Mesendoderm (in vitro differentiated cells): ENCODE measurements at regions not wholly inside any gene's neighbourhood (a gene's known extent, or its start where the extent isn't known, plus 50 kb on each side); places are given as distances from the start of the nearest gene placed in this dataset.

Source experiments
- DNase-seq: peaks from one replicate; pipeline ENCODE4 v3.0.0; 2013
- H2AK5ac ChIP-seq: 2 replicates; pipeline ENCODE4 v1.6.1; 2013; ENCODE audit warnings: low read length, inconsistent platforms
- H2BK120ac ChIP-seq: 2 replicates; pipeline ENCODE4 v1.6.1; 2013; ENCODE audit warnings: low read depth, mild to moderate bottlenecking, low read length, moderate library complexity, mixed read lengths
- H2BK15ac ChIP-seq: replicated peaks from 2 replicates; pipeline ENCODE4 v1.6.1; 2013; ENCODE audit warnings: low read depth, mild to moderate bottlenecking, moderate library complexity
- H2BK5ac ChIP-seq: 2 replicates; pipeline ENCODE4 v1.6.1; 2013; ENCODE audit warnings: low read length, inconsistent platforms
- H3K18ac ChIP-seq: 2 replicates; pipeline ENCODE4 v1.6.1; 2013; ENCODE audit warnings: mild to moderate bottlenecking, low read length, mixed read lengths
- H3K23ac ChIP-seq: one replicate; pipeline ENCODE4 v1.6.1; 2013; ENCODE audit warnings: low read length
- H3K27ac ChIP-seq: 2 replicates; pipeline ENCODE4 v1.5.1; 2013; ENCODE audit warnings: low read depth, mild to moderate bottlenecking, inconsistent platforms, low read length, moderate library complexity
- H3K27me3 ChIP-seq: 2 replicates; pipeline ENCODE4 v1.6.1; 2013; ENCODE audit warnings: low read length, control low read depth, mild to moderate bottlenecking, inconsistent platforms; ENCODE audit not compliant: insufficient read depth, poor library complexity
- H3K36me3 ChIP-seq: 2 replicates; pipeline ENCODE4 v1.6.1; 2013; ENCODE audit warnings: low read length, inconsistent platforms; ENCODE audit not compliant: control insufficient read depth, insufficient read depth
- H3K4ac ChIP-seq: one replicate; pipeline ENCODE4 v1.6.1; 2013; ENCODE audit warnings: low read depth, mild to moderate bottlenecking, low read length, moderate library complexity
- H3K4me1 ChIP-seq: 2 replicates; pipeline ENCODE4 v1.6.1; 2013; ENCODE audit warnings: low read depth, low read length, inconsistent platforms; ENCODE audit not compliant: control insufficient read depth
- H3K4me2 ChIP-seq: 2 replicates; pipeline ENCODE4 v1.6.1; 2013; ENCODE audit warnings: low read length
- H3K4me3 ChIP-seq: 2 replicates; pipeline ENCODE4 v1.5.1; 2013; ENCODE audit warnings: mild to moderate bottlenecking, low read length
- H3K56ac ChIP-seq: one replicate; pipeline ENCODE4 v1.6.1; 2013; ENCODE audit warnings: low read length
- H3K79me1 ChIP-seq: 2 replicates; pipeline ENCODE4 v1.6.1; 2013; ENCODE audit warnings: low read length, inconsistent platforms
- H3K79me2 ChIP-seq: 2 replicates; pipeline ENCODE4 v1.6.1; 2013; ENCODE audit warnings: mild to moderate bottlenecking, low read length; ENCODE audit not compliant: control insufficient read depth, insufficient read depth
- H3K9ac ChIP-seq: 2 replicates; pipeline ENCODE4 v1.6.1; 2013; ENCODE audit warnings: low read length, inconsistent platforms
- H4K5ac ChIP-seq: one replicate; pipeline ENCODE4 v1.6.1; 2013; ENCODE audit warnings: low read length
- H4K8ac ChIP-seq: one replicate; pipeline ENCODE4 v1.6.1; 2013; ENCODE audit warnings: low read depth, mild to moderate bottlenecking, control low read depth, low read length, moderate library complexity
- WGBS: extraction: QIAGEN DNeasy Blood & Tissue Kit; methylation state at CpG from one replicate; pipeline ENCODE4 v1.1.7; 2013; ENCODE audit warnings: low lambda C conversion rate, missing lambda C conversion rate; ENCODE audit not compliant: insufficient coverage; ENCODE audit errors: extremely low coverage; 5-methylcytosine and 5-hydroxymethylcytosine counted together

GRCh38 chr9:135000647-135001245, 83.0 kb upstream of the FCN1 start:
- Histone ChIP-seq H4K8ac (no peak overlapping the region), H3K23ac (no peak overlapping the region), H3K4me1 (no peaks in the 10 kb centered on the region), H3K4me2 (no peak overlapping the region), H2BK5ac (no peak overlapping the region), H3K4ac (no peak overlapping the region), H2AK5ac (no peak overlapping the region), H3K18ac (no peak overlapping the region), H3K27ac (no peak overlapping the region), H3K36me3 (no peaks in the 10 kb centered on the region), H2BK120ac (no peak overlapping the region), H3K9ac (no peak overlapping the region), H3K56ac (no peak overlapping the region), H3K79me1 (no peaks in the 10 kb centered on the region), H4K5ac (no peak overlapping the region), H2BK15ac (no peak overlapping the region), H3K4me3 (no peak overlapping the region), H3K79me2 (no peaks in the 10 kb centered on the region), H3K27me3 (no peaks in the 10 kb centered on the region)
- WGBS = 100% methylated on average over 1 of the region's 2 CpGs
- DNase-seq = peak; percentile 39

GRCh38 chr9:135001526-135001925, 83.8 kb upstream of the FCN1 start:
- H3K9ac ChIP-seq = no peak overlapping the region
- H3K79me2 ChIP-seq = no peaks in the 10 kb centered on the region
- no peak overlapping the region for H3K23ac ChIP-seq
- no peak overlapping the region for H3K4me2 ChIP-seq
- H3K56ac ChIP-seq = no peak overlapping the region
- no peak overlapping the region for H2BK15ac ChIP-seq
- no peak overlapping the region for H4K8ac ChIP-seq
- H3K4me1 ChIP-seq = no peaks in the 10 kb centered on the region
- no peak for DNase-seq
- H3K4ac ChIP-seq = no peak overlapping the region
- no peaks in the 10 kb centered on the region for H3K79me1 ChIP-seq
- no CpG with 5 or more reads among the region's 2 CpGs for WGBS
- no peak overlapping the region for H4K5ac ChIP-seq
- no peak overlapping the region for H2BK120ac ChIP-seq
- no peaks in the 10 kb centered on the region for H3K36me3 ChIP-seq
- no peak overlapping the region for H3K27ac ChIP-seq
- H3K27me3 ChIP-seq = no peaks in the 10 kb centered on the region
- no peak overlapping the region for H3K18ac ChIP-seq
- H2AK5ac ChIP-seq = no peak overlapping the region
- no peak overlapping the region for H2BK5ac ChIP-seq
- no peak overlapping the region for H3K4me3 ChIP-seq

- H3K27ac ChIP-seq = no peak overlapping the region
- no peak overlapping the region for H3K9ac ChIP-seq
- no peak overlapping the region for H2BK120ac ChIP-seq
- no peaks in the 10 kb centered on the region for H3K36me3 ChIP-seq
- H3K79me1 ChIP-seq = no peaks in the 10 kb centered on the region
- no peak overlapping the region for H4K5ac ChIP-seq
- no peak for DNase-seq
- no peak overlapping the region for H3K56ac ChIP-seq
- no peak overlapping the region for H3K4me2 ChIP-seq
- H3K4me1 ChIP-seq = no peaks in the 10 kb centered on the region
- H3K18ac ChIP-seq = no peak overlapping the region
- H3K4ac ChIP-seq = no peak overlapping the region
- H2BK15ac ChIP-seq = no peak overlapping the region
- no peaks in the 10 kb centered on the region for H3K79me2 ChIP-seq
- no peaks in the 10 kb centered on the region for H3K27me3 ChIP-seq
- H2BK5ac ChIP-seq = no peak overlapping the region
- H3K23ac ChIP-seq = no peak overlapping the region
- no peak overlapping the region for H3K4me3 ChIP-seq
- no CpG with 5 or more reads among the region's 6 CpGs for WGBS
- H4K8ac ChIP-seq = no peak overlapping the region
- no peak overlapping the region for H2AK5ac ChIP-seq
Measured at GRCh38 chr9:135002336-135002735, 84.6 kb upstream of the FCN1 start.

- DNase-seq = no peak
- H3K4me1 ChIP-seq = no peaks in the 10 kb centered on the region
- whole genome bisulfite sequencing = no CpG with 5 or more reads among the region's 4 CpGs
- no peak overlapping the region for H2BK120ac ChIP-seq
- H3K36me3 ChIP-seq = no peaks in the 10 kb centered on the region
- H2BK15ac ChIP-seq = no peak overlapping the region
- H3K23ac ChIP-seq = no peak overlapping the region
- H3K27ac ChIP-seq = no peak overlapping the region
- H3K4me2 ChIP-seq = no peak overlapping the region
- H3K4me3 ChIP-seq = no peak overlapping the region
- H2AK5ac ChIP-seq = no peak overlapping the region
- H3K4ac ChIP-seq = no peak overlapping the region
- H3K56ac ChIP-seq = no peak overlapping the region
- no peak overlapping the region for H4K5ac ChIP-seq
- no peak overlapping the region for H3K18ac ChIP-seq
- H3K79me2 ChIP-seq = no peaks in the 10 kb centered on the region
- H3K79me1 ChIP-seq = no peaks in the 10 kb centered on the region
- H4K8ac ChIP-seq = no peak overlapping the region
- no peaks in the 10 kb centered on the region for H3K27me3 ChIP-seq
- H2BK5ac ChIP-seq = no peak overlapping the region
- H3K9ac ChIP-seq = no peak overlapping the region
Measured at GRCh38 chr9:135002802-135003201, 84.7 kb upstream of the OLFM1 start.

- no peak overlapping the region for H2AK5ac ChIP-seq
- H3K27me3 ChIP-seq = no peaks in the 10 kb centered on the region
- H2BK120ac ChIP-seq = no peak overlapping the region
- no peak overlapping the region for H4K8ac ChIP-seq
- no peak for DNase-seq
- no peak overlapping the region for H3K4ac ChIP-seq
- no peaks in the 10 kb centered on the region for H3K36me3 ChIP-seq
- no peaks in the 10 kb centered on the region for H3K79me2 ChIP-seq
- no peaks in the 10 kb centered on the region for H3K79me1 ChIP-seq
- H3K4me1 ChIP-seq = no peaks in the 10 kb centered on the region
- H3K4me2 ChIP-seq = no peak overlapping the region
- H2BK15ac ChIP-seq = no peak overlapping the region
- H3K18ac ChIP-seq = no peak overlapping the region
- H3K23ac ChIP-seq = no peak overlapping the region
- H2BK5ac ChIP-seq = no peak overlapping the region
- no peak overlapping the region for H3K27ac ChIP-seq
- H3K9ac ChIP-seq = no peak overlapping the region
- H4K5ac ChIP-seq = no peak overlapping the region
- no peak overlapping the region for H3K56ac ChIP-seq
- WGBS = no CpG with 5 or more reads among the region's 2 CpGs
- H3K4me3 ChIP-seq = no peak overlapping the region
Measured at GRCh38 chr9:135004772-135005171, 82.7 kb upstream of the OLFM1 start.

GRCh38 chr9:135006911-135007570, 80.4 kb upstream of the OLFM1 start:
- no peak overlapping the region for H2AK5ac ChIP-seq
- H2BK120ac ChIP-seq = no peak overlapping the region
- no peak overlapping the region for H3K27ac ChIP-seq
- H3K18ac ChIP-seq = no peak overlapping the region
- H3K4me1 ChIP-seq = no peaks in the 10 kb centered on the region
- no CpG with 5 or more reads among the region's 19 CpGs for WGBS
- H3K79me1 ChIP-seq = no peaks in the 10 kb centered on the region
- H3K79me2 ChIP-seq = no peaks in the 10 kb centered on the region
- H3K27me3 ChIP-seq = no peaks in the 10 kb centered on the region
- H2BK15ac ChIP-seq = no peak overlapping the region
- no peak overlapping the region for H4K8ac ChIP-seq
- H3K23ac ChIP-seq = no peak overlapping the region
- H3K56ac ChIP-seq = no peak overlapping the region
- DNase-seq = no peak
- no peak overlapping the region for H3K4ac ChIP-seq
- no peak overlapping the region for H3K4me2 ChIP-seq
- no peak overlapping the region for H3K4me3 ChIP-seq
- H4K5ac ChIP-seq = no peak overlapping the region
- no peaks in the 10 kb centered on the region for H3K36me3 ChIP-seq
- no peak overlapping the region for H2BK5ac ChIP-seq
- no peak overlapping the region for H3K9ac ChIP-seq
